Gastrocnemius medialis (tissue), 4 donors: ENCODE measurements at regions not wholly inside any gene's neighbourhood (a gene's known extent, or its start where the extent isn't known, plus 50 kb on each side); places are given as distances from the start of the nearest gene placed in this dataset.

Source experiments
- ATAC-seq, 2 donors: fragments of 150-250 bp; one replicate each; pipeline ENCODE4 v1.9.1; 2016
- DNase-seq, 2 donors: peaks; one replicate each; pipeline ENCODE4 v3.0.0-alpha.2; 2019
- H3K27ac ChIP-seq, 4 donors: fragments of 200-600 bp; sonication (generic); 1 replicate in 1 of 4; 2 replicates in 3 of 4; pipeline ENCODE4 v1.5.1; 2016 to 2018; ENCODE audit warnings: mild to moderate bottlenecking in 2 of 4, moderate library complexity in 1 of 4
- H3K27me3 ChIP-seq, 3 donors: fragments of 200-600 bp; sonication (generic) in 2 of 3; 1 replicate in 1 of 3; 2 replicates in 2 of 3; pipeline versions ENCODE4 v1.5.1 to v1.6.0; 2016 to 2019; ENCODE audit warnings: mild to moderate bottlenecking in 1 of 3, moderate library complexity in 1 of 3
- H3K36me3 ChIP-seq, 2 donors: fragments of 200-600 bp; sonication (generic) in 1 of 2; one replicate each; pipeline ENCODE4 v1.5.1; 2017 to 2018
- H3K4me1 ChIP-seq, 2 donors: fragments of 200-600 bp; sonication (generic) in 1 of 2; one replicate each; pipeline ENCODE4 v1.5.1; 2016 to 2017; ENCODE audit warnings: mild to moderate bottlenecking in 2 of 2
- H3K4me3 ChIP-seq, 4 donors: fragments of 200-600 bp; sonication (generic) in 3 of 4; 1 replicate in 1 of 4; 2 replicates in 3 of 4; pipeline ENCODE4 v1.5.1; 2016 to 2019; ENCODE audit warnings: mild to moderate bottlenecking in 2 of 4
- H3K9me3 ChIP-seq, 3 donors: fragments of 200-600 bp; sonication (generic) in 2 of 3; 1 replicate in 1 of 3; 2 replicates in 2 of 3; pipeline ENCODE4 v1.5.1; 2016 to 2019
- POLR2A ChIP-seq, 2 donors: fragments of 450-650 bp; IDR thresholded peaks; one replicate each; pipeline ENCODE4 v1.6.1; 2017; ENCODE audit warnings: antibody characterized with exemption in 2 of 2, mild to moderate bottlenecking in 2 of 2, moderate library complexity in 2 of 2
- in situ Hi-C, 4 donors: fragments of 200-750 bp; cut with MboI; loops; one replicate each; pipeline versions ENCODE4 v1.15.0 to v1.8.0; 2017; ENCODE audit warnings: low sequenced_read_pairs in 4 of 4
- intact Hi-C: fragments of 100-400 bp; cut with DNase I; formaldehyde crosslinking; loops from one replicate; pipeline ENCODE4 v1.15.1; 2023; ENCODE audit warnings: low total_unique reads
- TF ChIP-seq, protein P1 (sequence below), 5 experiments: fragments of 450-650 bp in 3 of 5; fragments of 200-600 bp in 2 of 5; sonication (generic) in 2 of 5; IDR thresholded peaks in 4 of 5; conservative IDR thresholded peaks in 1 of 5; 1 replicate in 4 of 5; 2 replicates in 1 of 5; pipeline ENCODE4 v1.5.1; 2016 to 2019; ENCODE audit warnings: antibody characterized with exemption in 5 of 5, mild to moderate bottlenecking in 3 of 5, moderate library complexity in 3 of 5

DNA sequence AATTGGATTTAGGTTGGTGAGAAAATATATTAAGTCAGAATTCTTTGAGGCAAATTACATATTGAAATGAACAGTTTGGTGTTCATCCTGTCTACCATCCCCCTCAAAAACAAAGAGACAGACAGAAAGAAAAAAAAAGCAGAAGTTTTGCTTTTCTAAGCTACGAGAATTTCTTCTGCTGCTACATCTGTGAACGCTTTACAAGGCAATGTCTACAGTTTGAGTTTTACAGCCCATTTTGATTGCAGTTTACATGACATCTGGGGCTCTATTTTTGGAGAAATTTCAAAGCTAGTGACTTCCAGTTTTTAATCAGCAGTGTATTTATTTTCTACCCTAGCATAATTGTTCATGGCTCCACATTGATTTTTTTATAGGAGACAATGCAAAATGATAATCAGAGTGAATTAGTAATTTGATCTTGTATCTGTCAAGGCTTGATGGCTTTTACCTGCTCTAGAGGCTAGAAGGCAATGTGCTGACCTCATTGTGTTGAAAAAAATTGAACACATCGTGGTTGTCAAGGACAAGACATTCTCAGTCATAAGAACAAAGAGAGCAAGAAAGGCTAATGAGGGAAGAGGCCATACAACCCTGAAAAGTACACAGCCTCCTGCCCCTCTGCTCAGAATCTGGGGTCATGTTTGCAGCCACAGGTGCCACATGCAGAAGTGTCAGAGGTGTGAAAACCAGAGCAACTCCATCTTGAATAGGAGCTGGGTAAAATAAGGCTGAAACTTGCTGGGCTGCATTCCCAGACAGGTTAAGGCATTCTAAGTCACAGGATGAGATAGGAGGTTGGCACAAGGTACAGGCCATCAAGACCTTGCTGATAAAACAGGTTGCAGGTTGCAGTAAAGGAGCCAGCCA is 201.0 kb upstream of the CAMK1G start:
- no peak for ATAC-seq
- intact Hi-C loops (no loop called here), in situ Hi-C loops (no loop called here)
- Histone ChIP-seq H3K4me3 (no peak overlapping the region), H3K27me3 (no peaks in the 10 kb centered on the region), H3K4me1 (no peaks in the 10 kb centered on the region), H3K27ac (no peak overlapping the region), H3K9me3 (no peaks in the 10 kb centered on the region), H3K36me3 (no peaks in the 10 kb centered on the region)
- no peak for DNase-seq
- TF ChIP-seq, protein P1, sequence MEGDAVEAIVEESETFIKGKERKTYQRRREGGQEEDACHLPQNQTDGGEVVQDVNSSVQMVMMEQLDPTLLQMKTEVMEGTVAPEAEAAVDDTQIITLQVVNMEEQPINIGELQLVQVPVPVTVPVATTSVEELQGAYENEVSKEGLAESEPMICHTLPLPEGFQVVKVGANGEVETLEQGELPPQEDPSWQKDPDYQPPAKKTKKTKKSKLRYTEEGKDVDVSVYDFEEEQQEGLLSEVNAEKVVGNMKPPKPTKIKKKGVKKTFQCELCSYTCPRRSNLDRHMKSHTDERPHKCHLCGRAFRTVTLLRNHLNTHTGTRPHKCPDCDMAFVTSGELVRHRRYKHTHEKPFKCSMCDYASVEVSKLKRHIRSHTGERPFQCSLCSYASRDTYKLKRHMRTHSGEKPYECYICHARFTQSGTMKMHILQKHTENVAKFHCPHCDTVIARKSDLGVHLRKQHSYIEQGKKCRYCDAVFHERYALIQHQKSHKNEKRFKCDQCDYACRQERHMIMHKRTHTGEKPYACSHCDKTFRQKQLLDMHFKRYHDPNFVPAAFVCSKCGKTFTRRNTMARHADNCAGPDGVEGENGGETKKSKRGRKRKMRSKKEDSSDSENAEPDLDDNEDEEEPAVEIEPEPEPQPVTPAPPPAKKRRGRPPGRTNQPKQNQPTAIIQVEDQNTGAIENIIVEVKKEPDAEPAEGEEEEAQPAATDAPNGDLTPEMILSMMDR (IDR thresholded peaks at IDR 0.05 in 4 of 5, conservative IDR thresholded peaks at IDR 0.05 in 1 of 5) = no peak
- TF ChIP-seq POLR2A (IDR thresholded peaks at IDR 0.05) = no peak

DNA sequence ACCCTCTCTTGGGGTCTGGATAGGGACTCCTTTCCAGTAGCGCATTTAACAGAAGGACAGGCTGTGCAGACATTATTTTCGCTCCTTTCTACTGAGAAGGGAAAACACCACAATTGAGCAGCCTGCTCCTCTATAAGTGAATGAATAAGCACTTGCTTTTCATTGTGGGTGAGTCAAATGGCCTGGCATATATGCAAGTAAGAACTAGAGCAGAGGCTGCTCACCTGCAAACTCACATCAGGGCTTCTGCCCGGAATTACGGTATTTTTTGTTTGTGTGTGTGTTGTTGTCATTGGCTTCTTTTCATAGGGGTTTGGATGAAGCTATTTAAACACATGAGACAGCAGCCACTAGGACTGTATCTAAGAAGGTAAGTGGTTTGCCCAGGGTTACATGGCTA is 200.1 kb upstream of the CAMK1G start:
- intact Hi-C loops = no loop called here
- TF ChIP-seq, protein P1 (IDR thresholded peaks at IDR 0.05 in 4 of 5, conservative IDR thresholded peaks at IDR 0.05 in 1 of 5) = no peak
- TF ChIP-seq POLR2A (IDR thresholded peaks at IDR 0.05) = no peak
- DNase-seq = no peak
- H3K36me3 ChIP-seq = no peaks in the 10 kb centered on the region
- no peaks in the 10 kb centered on the region for H3K27me3 ChIP-seq
- ATAC-seq = no peak
- no peaks in the 10 kb centered on the region for H3K9me3 ChIP-seq
- H3K4me1 ChIP-seq = no peaks in the 10 kb centered on the region
- no peak overlapping the region for H3K4me3 ChIP-seq
- in situ Hi-C loops = no loop called here
- no peak overlapping the region for H3K27ac ChIP-seq

DNA sequence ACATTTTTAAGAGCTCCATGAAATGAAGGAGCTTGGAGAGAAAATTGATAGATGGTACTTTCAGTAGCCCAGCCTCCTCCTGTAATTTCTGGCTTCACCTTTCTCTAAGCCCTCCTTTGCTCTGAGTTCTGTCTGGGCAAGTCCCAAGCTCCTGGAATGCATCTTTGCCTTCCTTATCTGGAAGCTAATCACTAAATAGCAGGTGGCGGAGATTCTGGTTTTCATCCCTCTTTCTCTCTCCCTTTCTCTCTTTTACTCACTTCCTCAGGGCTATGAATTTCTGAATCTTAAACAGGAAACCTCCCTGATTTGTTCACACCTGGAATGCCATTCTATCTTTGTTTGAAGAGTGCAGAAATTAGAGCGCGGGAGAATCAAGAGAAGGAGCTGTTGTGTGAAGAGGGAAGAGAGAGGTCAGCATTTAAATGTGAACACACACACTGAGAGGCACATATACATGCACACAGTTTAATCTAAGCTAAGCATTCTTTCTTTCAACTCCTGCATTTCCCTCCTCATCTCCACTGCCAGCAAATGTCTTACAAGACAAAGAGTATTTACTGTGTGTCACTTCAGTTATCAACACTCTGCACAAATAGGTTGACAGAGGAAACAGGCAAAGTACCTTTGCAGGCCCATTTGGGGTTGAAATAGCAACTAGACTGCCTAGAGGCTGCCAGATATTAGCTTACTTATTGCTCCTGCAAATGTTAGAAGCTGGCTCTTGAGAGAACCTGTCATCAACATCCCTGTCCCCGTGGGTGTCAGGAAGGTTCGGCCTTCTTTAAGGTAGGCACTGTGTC is 199.4 kb upstream of the CAMK1G start:
- ATAC-seq = no peak
- intact Hi-C loops (no loop called here), in situ Hi-C loops (no loop called here)
- Histone ChIP-seq H3K27me3 (no peaks in the 10 kb centered on the region), H3K36me3 (no peaks in the 10 kb centered on the region), H3K9me3 (no peaks in the 10 kb centered on the region), H3K4me1 (no peaks in the 10 kb centered on the region), H3K27ac (no peak overlapping the region), H3K4me3 (no peak overlapping the region)
- no peak for DNase-seq
- no peak for TF ChIP-seq POLR2A (IDR thresholded peaks at IDR 0.05)
- TF ChIP-seq, protein P1 (IDR thresholded peaks at IDR 0.05 in 4 of 5, conservative IDR thresholded peaks at IDR 0.05 in 1 of 5) = no peak

DNA sequence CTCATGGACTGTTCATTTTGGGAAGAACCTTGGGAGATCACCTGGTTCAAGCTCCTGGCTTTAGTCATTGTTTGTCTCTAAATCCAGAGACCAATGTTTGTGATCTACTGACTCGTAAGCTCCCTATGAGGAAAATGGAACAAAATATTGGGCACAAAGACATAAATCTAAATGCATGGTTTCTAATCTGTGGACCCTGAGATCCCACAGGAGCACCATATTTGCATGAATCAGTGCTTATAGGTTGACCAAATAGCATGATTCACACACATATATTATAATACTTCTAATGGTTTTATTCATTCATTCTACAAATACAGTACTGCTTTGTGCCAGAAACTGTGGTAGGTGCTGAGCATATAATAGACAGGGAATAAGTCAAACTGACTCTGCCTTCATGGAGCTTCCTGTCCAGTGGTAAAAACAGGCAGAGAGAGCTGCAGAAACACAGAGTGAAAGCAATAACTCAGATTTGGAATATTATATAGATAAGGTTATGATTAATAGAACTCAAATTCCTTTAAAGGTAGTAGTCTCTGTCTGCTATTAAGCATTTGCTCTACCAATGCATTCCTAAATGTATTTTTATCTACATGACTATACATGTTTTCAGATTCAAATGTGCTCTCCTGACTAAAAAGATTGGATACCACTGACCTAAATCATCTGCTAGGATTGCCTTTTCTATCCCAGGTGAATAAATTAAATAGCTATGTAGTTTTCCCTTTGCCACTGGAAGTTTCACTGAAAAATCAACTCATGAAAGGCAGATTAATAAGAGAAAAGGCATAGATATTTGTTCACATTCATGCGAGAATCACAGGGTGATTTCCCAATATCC is 198.6 kb upstream of the CAMK1G start:
- no peaks in the 10 kb centered on the region for H3K9me3 ChIP-seq
- H3K36me3 ChIP-seq = no peaks in the 10 kb centered on the region
- DNase-seq (no peak), ATAC-seq (no peak)
- H3K27me3 ChIP-seq = no peaks in the 10 kb centered on the region
- TF ChIP-seq POLR2A (IDR thresholded peaks at IDR 0.05) = no peak
- TF ChIP-seq, protein P1 (IDR thresholded peaks at IDR 0.05 in 4 of 5, conservative IDR thresholded peaks at IDR 0.05 in 1 of 5) = no peak
- no peak overlapping the region for H3K4me3 ChIP-seq
- intact Hi-C loops = no loop called here
- in situ Hi-C loops = no loop called here
- no peaks in the 10 kb centered on the region for H3K4me1 ChIP-seq
- no peak overlapping the region for H3K27ac ChIP-seq
